HG03457 (cell line): ENCODE measurements at regions not wholly inside any gene's neighbourhood (a gene's known extent, or its start where the extent isn't known, plus 50 kb on each side); places are given as distances from the start of the nearest gene placed in this dataset.

ENCODE experiments used
- ATAC-seq: cut with Tn5 transposase; IDR thresholded peaks from one replicate; pipeline ENCODE4 v1.9.1; 2021; ENCODE audit warnings: moderate number of reproducible peaks; ENCODE audit not compliant: unreplicated experiment

DNA sequence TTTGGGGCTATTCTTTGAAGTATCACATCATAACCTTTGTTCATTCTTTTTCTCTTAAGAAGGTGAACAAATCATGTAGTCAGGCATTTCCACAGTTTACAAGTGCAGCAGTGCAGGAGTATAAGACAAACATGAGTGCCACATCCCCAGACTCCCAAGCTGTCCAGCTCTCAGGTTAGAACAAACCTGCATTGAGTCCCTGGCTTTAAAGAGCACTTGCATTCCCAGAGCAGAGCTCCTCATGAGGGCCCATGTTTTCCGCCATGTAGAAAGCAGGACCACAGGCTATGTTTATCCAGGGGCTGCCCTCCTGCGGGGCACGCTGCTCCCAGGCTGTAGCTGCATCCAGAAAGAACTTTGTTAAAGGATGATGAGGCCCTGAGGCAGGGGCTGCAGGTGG, 267.7 kb downstream of the TLE3 start:
- no peak for ATAC-seq

DNA sequence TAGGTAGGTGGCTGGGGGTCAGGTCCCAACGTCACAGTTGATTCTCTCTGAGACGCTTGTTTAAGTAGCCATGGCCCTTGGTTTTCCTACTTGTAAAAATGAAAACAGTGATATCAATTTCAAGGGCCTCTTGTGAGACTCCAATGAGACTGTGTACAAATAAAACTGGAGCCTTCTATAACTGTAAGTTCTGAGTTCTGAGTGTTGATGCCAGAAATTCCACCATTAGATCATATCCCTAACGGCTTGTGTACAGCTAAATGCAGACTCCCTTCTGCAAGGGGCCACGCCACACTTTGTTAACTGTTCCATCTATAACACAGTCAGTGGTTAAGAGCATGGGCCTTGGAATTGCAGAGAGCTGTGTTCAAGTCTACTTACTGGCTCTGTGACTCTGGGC, 267.3 kb downstream of the TLE3 start:
- no peak for ATAC-seq

DNA sequence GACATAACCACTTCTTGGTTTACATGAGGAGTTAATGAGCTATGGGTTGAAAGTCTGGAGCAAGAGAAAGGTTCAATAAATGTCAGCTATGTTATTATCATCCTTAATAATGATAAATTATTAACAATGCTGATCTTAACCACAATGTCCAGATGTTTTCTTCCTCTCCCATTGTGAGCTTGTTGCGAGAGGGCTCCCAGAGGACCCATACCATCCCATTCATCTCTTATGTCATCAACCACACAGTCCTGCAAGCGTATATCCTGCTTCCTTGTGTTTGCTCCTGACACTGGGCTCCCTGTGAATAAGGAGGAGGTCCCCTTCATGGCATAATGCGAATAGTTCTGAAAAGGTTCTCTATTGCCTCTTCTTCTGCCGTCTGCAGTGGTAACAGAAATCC, 266.8 kb downstream of the TLE3 start:
- ATAC-seq: no peak

DNA sequence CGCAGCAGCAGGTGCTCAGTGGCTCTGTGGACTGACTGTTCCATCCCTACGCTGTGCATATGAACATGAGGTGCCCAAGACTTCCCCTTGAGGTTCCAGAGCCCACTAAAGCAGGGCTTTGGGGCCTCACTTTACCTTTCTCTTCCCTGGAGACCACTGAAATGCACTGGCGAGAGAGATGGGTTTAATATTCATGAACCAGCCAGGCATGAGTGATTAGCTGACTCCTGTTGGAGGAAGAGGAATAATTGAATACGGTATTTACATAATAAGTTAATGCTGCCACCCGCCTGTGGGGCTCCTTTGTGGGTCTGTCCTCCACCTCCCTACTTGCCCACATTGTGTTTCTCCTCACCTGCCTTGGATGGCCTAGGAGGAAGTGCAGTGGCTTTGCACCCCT, 263.4 kb downstream of the TLE3 start:
- ATAC-seq: no peak

DNA sequence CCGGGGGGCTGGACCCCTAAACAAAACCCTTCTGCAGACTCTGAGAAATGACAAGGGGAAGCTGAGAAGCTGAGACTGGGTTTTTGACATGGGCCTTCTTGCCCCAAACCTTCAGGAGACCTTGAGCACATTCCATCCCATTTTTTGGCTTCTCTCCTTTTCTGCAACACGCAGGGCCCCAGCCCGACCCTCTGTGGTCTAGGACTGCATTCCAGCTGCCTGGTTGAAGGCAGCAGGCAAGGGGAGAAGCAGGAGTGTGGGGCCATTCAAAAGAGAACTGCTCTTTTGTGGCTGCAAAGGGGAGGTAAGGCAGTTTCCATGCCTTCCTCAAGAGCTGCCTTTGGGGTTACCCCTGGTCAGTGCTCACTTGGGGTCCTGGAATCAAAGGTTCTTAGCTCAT, 263.0 kb downstream of the TLE3 start:
- no peak for ATAC-seq

DNA sequence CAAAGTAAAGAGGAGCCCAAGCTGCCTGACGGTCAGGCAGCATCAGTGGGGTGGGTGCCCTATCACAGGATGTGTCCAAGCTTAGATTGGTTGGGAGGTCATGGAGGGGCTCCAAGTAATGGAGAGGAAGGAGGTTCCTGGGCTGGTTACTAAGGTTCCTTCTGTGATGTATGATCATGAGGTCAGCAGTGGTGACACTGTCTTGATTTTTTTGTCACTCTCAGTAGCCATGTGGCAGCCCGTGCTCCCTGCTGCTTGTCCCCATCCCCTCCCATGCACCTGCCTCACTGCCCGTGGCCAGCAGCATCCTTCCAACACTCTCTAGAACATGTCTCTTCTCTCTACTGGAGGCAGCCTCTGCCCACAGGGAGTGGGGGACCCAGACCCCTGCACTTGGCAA, 261.7 kb downstream of the TLE3 start:
- no peak for ATAC-seq

DNA sequence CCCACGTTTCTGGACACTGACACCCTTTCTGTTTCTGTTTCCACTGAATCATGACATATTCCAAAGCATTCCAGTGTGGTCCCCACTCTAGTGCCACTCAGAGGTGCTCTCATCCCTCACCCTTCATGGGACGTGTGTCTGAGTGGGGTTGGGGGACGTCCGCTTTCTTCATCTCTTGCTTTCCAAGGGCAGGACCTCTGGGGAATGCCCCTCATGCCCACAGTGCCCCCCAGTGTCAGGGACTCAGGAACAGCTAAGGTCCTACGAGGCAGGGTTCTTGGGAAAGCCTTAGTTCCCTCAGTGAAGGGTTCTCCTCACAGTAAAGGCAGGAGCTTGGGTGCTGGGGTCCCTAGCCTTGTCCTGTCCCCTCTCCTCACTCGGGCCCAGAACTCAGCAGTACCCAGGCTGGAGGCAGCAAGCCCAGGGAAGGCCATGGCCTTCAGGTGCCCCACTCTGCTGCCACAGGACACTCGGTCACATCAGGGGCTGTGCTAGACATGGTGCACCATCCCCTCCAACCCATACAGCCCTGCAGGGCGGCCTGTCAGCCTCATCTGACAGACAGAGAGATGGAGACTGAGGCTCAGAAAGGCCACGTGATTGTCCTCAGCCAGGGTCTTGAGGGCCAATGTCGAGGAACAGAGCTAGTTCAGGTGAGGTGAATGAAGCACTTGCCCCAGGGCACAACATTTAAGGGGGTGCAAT, 261.0 kb downstream of the TLE3 start:
- ATAC-seq: no peak

DNA sequence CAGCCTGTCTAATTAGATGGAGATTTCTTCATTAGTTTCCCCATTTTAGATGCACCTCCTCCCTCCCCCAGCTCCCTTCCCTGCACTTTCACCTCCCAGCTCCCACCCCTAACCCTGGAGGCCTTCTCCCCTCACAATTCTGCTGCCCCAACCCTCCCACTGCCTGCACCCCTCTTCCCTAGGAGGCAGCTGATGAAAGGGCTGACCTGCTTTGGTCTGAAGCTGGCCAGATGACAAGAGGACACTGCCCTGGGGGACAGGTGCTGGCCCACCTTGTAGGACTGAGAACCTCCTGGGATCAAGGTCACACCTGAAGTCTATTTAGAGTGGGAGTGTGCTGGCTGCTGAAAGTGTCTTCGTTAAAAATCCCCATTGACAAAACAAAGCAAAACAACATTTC, 259.4 kb downstream of the TLE3 start:
- ATAC-seq: no peak

DNA sequence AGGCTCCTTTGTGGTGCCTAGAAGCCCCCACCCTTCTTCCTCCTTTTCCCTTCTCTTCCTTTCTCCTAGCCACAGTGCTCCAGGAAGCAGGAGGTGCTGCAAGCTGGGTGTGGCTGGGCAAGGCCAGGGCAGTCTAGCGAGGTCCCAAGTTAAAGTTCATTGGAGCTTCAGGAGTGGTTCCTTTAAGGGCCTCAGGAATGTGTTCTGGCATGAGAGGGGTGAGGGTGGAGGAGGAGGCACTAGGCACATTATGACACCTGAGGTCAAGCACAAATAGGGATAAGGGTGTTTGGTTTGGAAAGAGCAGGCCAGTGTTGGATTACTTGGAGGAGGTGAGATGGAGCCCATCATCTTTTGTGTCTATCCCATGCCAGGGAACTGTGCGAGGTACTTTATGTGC, 258.7 kb downstream of the TLE3 start:
- ATAC-seq: no peak

DNA sequence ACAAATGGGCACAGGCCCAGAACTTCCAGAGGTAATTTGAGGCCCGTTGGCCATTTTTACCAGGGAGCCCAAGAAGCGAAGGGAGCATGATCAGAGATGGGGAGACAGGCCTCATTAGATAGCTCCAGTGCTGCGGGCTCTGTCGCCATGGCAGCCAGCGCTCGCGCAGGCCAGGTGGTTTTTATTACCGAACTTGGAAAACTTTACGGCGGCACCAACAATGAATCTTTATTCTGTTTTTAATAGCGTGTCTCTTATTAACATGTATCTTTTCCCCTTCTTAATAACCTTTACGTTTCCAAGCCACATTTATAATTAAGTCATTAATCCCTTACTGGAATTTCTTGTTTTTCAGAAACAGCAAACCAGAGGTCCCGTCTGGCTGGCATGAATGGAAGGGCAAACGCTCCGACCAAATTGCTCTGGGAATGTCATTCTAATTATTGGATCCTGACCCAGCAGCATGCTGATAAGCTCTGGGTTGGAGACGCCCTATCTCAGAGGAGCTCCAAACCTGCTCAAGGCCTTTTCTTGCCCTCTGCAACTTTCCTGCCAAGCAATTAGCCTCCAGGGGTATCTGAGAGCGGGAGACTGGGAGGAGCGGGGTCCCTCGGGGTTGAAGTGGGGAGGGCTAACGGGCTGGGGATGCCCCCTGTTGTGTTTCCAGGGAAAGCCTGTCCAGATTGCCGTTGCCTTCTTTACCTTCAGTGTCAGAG, 256.4 kb downstream of the TLE3 start:
- ATAC-seq: no peak

DNA sequence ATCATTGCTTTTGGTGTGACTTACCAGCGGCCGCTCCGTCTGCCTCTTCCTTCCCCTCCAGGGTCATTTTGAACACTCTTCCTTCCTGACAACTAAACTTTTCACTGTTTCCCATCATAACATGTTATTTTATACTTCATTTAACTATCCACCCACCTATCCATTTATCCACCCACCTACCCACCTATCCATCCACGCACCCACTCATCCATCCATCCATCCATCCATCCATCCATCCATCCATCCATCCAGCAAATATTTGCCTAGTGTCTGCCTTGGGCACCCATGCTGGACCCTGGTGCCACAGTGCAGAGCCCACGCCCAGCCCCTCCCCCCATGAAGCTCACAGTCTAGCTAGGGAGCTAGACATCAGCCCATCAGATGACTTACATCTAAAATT, 254.9 kb downstream of the TLE3 start:
- no peak for ATAC-seq

DNA sequence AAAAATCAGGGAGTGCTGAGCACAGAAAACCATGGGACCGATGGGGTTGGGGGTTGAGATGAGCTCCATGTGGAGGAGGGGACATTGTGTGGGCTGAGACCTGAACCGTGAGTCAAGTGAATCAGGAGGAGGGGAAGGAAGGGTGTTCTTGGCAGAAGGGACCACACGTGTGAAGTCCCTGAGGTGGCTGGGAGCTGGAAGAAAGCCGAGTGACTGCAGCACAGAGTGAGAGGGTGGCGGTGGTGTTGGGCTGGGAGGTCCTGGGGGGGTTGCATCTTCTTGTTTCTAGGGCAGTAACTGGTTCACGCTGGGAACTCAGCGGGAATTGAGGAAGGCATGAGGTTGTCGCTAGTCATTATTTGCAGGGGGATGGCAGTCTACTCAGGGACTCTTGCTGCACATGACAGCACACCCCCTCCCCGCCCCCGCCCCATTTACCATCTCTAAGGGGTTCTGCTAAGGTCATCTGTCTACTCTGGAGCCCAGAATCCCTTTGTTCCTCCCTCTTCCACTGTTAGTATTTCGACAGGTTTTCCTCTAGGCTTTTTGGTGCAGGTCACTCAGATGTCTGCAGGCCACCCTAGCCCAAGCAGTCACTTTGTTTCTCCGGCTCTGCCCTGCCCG, 254.3 kb downstream of the TLE3 start:
- no peak for ATAC-seq

DNA sequence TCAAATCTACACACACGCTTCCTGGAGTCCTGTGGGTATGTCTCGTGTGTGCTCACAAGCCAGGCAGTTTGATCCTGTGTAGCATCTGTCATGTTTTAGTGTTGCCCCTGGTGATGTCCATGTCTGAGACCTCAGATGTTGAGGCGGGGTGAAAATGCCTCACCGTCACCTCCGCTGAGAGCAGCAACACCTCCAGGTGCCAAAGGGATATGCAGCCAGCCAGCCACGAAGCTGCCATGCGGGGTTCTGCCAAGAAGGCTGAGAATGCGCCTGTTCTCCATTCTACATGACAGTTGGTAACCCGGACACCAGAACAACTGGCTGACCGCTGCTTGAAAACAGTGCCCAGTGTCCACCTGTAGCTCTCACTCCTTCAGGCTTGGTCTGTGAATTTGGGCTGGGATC, 253.8 kb downstream of the TLE3 start:
- no peak for ATAC-seq

DNA sequence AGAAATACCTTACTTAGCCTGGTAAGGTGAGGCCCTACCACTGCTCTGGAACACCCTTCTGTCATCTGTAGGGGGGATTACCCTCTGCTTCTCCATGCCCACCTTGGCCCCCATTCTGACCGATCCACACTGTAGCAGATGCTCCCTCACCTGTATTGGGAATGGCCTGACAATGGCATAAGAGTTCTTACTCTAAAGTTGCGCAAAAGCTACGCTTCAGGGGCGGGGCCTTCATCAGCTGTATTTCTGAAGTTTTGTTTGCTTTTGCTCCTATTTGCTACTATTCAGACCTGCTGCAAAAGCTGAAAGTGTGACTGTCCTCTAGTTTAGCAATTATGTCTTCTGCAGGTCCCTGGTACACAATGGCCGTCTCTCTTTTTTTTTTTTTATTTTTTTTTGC, 252.6 kb downstream of the TLE3 start:
- no peak for ATAC-seq

DNA sequence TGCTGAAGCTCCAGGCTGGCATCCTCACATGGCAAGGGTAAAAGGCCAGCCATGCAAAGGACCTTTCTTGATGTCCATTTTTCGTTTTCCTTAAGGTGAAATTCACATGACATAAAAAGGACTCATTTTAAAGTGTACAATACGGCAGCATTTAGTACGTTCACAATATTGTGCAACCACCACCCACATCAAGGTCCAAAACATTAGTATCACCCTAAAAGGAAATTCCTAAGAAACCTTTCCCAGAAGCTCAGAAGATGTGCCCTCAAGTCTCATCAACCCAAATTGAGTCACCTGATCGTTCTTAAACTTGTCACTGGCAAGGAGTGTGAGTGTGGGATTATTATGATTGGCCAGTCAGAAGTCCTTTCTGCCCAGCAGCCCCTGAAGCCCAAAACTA, 250.1 kb downstream of the TLE3 start:
- no peak for ATAC-seq

DNA sequence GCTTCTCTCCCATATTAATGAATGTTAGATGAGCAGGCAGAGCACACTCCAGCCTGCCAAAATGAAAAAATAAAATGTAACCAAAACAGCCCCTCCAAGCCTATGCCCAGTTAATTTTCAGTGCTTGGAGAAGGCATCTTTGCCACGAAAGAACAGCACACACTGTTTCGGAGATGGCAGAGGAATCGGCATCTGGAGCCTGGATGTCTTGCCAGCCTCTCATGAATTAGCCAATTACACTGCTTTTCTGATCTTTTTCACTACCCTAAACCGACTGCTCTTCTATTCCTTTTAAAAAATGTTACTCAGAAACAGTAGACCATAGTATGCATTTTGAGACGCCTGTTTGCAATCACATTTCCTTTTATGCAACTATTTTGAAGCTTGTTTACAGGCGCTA, 249.6 kb downstream of the TLE3 start:
- ATAC-seq: no peak

DNA sequence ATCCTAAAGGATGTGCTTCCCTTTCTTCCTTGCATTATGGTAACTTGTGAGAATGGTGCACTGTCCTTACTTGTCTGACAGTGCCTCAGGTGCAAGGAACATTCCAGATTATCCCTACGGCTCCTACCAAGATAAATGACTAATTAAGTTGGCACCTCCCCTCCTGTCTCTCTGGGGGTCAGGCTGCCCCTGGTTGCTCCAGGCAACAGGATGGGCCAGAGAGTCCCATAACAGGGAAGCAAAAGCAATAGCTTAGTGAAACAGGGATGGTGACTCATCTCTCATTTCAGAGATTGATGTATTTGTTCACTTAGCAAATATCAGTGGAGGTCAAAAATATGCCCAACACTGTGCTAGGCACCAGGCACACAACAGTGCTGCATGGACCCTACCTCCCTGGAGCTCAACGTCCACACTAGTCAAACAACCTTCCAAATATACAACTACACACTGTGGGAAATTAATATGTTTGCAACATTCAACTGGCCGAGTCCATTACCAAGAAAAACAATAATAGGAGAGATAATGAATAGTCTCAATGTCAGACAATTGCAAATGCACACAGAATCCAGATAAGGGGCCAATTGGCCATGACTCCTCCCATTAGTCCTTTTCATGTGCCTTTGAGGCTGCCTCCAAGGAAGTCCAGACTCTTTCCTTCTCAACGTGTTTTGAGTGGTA, 249.0 kb downstream of the TLE3 start:
- no peak for ATAC-seq

DNA sequence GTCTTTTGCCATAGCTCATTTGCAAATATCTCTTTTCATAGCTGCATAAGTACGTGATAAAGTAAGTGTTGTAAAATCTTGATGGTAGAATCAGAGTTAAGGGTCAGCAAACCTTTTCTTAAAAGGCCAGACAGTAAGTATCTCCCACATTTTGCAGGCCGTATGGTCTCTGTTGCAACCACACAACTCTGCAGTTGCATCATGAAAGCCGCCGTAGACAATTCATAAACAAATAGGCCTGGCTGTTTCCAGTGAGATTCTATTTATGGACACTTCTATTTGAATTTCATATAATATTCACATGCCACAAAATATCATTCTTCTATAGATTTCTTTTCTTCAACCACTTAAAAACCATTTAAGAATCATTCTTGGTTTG, 248.5 kb downstream of the TLE3 start:
- no peak for ATAC-seq

DNA sequence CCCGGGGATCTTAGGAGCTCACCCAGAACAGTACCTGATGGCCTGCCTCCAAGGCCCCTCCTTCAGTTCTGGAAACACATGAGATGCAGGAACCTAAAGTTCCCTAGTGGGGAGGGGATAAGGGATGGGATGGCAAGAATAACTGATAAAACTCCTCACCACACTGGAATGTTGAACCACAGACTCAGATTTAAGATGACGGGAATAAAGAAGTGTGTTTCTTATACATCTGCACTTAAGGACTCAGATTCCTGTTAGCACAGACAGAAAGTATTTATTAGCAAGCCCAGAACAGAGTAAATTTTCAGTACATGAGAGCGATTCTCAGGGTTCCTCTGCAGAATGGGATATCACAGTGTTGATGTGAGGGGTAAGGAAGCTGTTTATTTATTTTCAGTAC, 245.2 kb downstream of the TLE3 start:
- ATAC-seq: no peak

DNA sequence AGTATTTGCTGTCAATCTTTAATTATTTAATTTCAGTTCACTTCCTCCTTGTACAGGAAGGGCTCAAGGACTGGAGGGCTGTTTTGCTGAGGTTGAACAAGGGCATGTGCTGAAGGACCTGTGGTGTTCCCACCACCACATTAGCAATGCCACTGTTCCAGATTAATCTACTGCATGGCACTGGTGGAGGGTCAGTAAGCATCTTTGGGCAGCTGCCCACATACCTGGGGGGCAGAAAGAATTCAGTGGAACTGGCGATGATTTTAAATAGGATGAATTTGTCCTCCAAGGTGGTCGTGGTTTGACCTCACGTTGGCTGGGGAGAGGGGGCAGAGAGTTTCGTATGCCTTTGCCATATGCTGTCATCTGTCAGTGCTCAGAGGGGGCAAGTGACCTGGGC, 244.8 kb downstream of the TLE3 start:
- ATAC-seq: no peak

DNA sequence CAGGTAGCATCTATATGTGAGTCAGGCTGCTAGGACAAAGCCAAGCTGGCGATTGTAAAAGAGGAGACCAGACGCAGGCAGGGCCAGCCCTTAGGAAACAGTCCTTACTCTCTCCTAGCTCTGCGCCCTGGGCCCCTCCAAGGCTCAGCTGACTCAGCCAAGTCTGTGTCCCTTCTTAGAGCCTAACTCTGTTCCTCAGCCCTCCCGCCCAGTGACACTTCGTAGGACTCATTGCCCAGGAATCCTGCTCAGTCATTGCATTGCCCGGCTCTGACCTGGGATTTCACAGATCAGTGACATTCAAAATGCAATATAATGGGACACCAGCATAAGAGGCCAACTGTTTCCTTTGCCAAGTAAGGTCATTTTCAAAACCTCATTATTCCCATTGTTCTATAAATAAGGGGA, 244.2 kb downstream of the TLE3 start:
- no peak for ATAC-seq

DNA sequence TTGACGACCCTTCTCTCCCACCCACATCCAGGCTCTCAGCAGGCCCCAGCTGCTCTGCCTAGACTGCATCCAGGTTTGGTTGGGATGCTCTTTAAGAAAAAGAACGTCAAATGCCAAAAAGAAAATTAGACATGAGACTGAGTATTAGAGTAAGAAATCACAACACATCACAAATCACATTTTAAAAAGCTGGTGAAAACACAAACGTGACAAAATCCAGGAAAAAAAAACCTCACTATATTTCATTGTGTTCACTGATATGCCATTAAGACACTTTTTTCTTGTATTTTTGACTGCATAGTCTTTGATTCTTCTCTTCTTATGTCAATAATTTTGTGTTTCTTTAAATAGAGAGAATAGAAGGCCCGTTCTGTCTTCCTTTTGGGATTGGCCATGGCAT, 243.7 kb downstream of the TLE3 start:
- ATAC-seq: no peak
